ENCODE measurements at regions not wholly inside any gene's neighbourhood (a gene's known extent, or its start where the extent isn't known, plus 50 kb on each side); places are given as distances from the start of the nearest gene placed in this dataset.

DNA sequence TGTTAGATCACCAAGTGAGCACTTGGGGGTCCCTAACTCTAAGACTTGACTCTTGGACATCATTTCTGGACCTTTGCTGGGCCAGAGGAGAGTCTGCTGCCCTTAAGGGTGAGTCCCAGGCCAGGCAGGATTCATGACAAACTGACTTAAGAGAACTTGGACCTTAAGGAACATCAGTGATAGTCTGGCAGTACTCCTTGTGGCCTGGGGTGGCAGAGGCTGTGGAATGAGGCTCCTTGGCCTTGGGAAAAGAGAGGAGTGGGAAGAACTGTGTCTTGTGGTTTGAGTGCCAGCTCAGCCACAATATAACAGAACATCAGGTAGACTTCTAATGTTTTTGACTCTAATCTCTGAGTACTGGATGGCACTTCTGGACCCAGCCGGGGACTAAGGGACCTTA is 478.7 kb downstream of the MEI4 start:
- no peak for TF ChIP-seq CTCF (conservative IDR thresholded peaks at IDR 0.05 in 1 of 2, IDR thresholded peaks at IDR 0.05 in 1 of 2; ENCODE audit: low read depth in 1 of 2, low read length in 2 of 2)
- TF ChIP-seq EZH2 (IDR thresholded peaks at IDR 0.05; ENCODE audit: low read length, missing control alignments), result no peak

Measured in fibroblast of lung (primary cell).